ENCODE measurements at regions not wholly inside any gene's neighbourhood (a gene's known extent, or its start where the extent isn't known, plus 50 kb on each side); places are given as distances from the start of the nearest gene placed in this dataset.

- no peak for TF ChIP-seq POLR2A (IDR thresholded peaks at IDR 0.05)
- TF ChIP-seq CTCF (IDR thresholded peaks at IDR 0.05): no peak
These were observed 489.2 kb upstream of the MEF2C start for GRCh38 chr5:89372176-89372575.
